Gastroesophageal sphincter (tissue), 3 donors: ENCODE measurements at regions not wholly inside any gene's neighbourhood (a gene's known extent, or its start where the extent isn't known, plus 50 kb on each side); places are given as distances from the start of the nearest gene placed in this dataset.

Experiments
- EP300 ChIP-seq: sonication (generic); formaldehyde crosslinking; IDR thresholded peaks from one replicate; pipeline ENCODE4 v1.6.1; 2017; ENCODE audit warnings: antibody characterized with exemption, mild to moderate bottlenecking
- POLR2A ChIP-seq, 2 donors: fragments of 450-650 bp; IDR thresholded peaks; one replicate each; pipeline ENCODE4 v1.6.1; 2017; ENCODE audit warnings: antibody characterized with exemption in 2 of 2, mild to moderate bottlenecking in 2 of 2, moderate library complexity in 1 of 2
- POLR2AphosphoS5 ChIP-seq: sonication (generic); formaldehyde crosslinking; IDR thresholded peaks from one replicate; pipeline ENCODE4 v1.6.1; 2017; ENCODE audit warnings: antibody characterized with exemption
- TF ChIP-seq, protein P1 (sequence below), 4 experiments: fragments of 200-600 bp in 2 of 4; fragments of 450-650 bp in 2 of 4; sonication (generic) in 1 of 4; IDR thresholded peaks; one replicate each; pipeline ENCODE4 v1.5.1; 2017 to 2019; ENCODE audit warnings: antibody characterized with exemption in 4 of 4, mild to moderate bottlenecking in 2 of 4, moderate library complexity in 2 of 4

GRCh38 chr10:4456279-4456678 lies 369.7 kb upstream of the AKR1E2 start:
- TF ChIP-seq EP300 = no peak
- TF ChIP-seq, protein P1, sequence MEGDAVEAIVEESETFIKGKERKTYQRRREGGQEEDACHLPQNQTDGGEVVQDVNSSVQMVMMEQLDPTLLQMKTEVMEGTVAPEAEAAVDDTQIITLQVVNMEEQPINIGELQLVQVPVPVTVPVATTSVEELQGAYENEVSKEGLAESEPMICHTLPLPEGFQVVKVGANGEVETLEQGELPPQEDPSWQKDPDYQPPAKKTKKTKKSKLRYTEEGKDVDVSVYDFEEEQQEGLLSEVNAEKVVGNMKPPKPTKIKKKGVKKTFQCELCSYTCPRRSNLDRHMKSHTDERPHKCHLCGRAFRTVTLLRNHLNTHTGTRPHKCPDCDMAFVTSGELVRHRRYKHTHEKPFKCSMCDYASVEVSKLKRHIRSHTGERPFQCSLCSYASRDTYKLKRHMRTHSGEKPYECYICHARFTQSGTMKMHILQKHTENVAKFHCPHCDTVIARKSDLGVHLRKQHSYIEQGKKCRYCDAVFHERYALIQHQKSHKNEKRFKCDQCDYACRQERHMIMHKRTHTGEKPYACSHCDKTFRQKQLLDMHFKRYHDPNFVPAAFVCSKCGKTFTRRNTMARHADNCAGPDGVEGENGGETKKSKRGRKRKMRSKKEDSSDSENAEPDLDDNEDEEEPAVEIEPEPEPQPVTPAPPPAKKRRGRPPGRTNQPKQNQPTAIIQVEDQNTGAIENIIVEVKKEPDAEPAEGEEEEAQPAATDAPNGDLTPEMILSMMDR (IDR thresholded peaks at IDR 0.05) = no peak
- TF ChIP-seq POLR2A (IDR thresholded peaks at IDR 0.05) = no peak
- no peak for TF ChIP-seq POLR2AphosphoS5
